ENCODE measurements at regions not wholly inside any gene's neighbourhood (a gene's known extent, or its start where the extent isn't known, plus 50 kb on each side); places are given as distances from the start of the nearest gene placed in this dataset.
A peak's percentile ranks its signal among the peaks of the same experiment; 100 is the strongest.

- TF ChIP-seq ZNF532 (CRISPR knock-in tag; IDR thresholded peaks at IDR 0.05; ENCODE audit: borderline replicate concordance) (no peak), TEAD1 (CRISPR knock-in tag; IDR thresholded peaks at IDR 0.05) (peak; percentile 54; the same call in 1 of the 2 replicates), GTF2I (CRISPR knock-in tag; conservative IDR thresholded peaks at IDR 0.05) (no peak), GRHL2 (CRISPR knock-in tag; IDR thresholded peaks at IDR 0.05; ENCODE audit: insufficient replicate concordance, severe bottlenecking) (no peak), AFF4 (CRISPR knock-in tag; IDR thresholded peaks at IDR 0.05; ENCODE audit: borderline replicate concordance) (no peak), ZNF232 (CRISPR knock-in tag; IDR thresholded peaks at IDR 0.05) (0 out of 2 replicates have a peak, but pooled peaks have one; percentile 49), PRDM15 (CRISPR knock-in tag; IDR thresholded peaks at IDR 0.05) (no peak), ARID4B (CRISPR knock-in tag; IDR thresholded peaks at IDR 0.05; ENCODE audit: borderline replicate concordance) (peak; percentile 74; the same call in 1 of the 2 replicates), ATF1 (CRISPR knock-in tag; IDR thresholded peaks at IDR 0.05) (no peak), FOXP1 (CRISPR knock-in tag; IDR thresholded peaks at IDR 0.05; ENCODE audit: borderline replicate concordance) (no peak), NFATC4 (CRISPR knock-in tag; IDR thresholded peaks at IDR 0.05) (no peak), TCF7 (CRISPR knock-in tag; IDR thresholded peaks at IDR 0.05; ENCODE audit: low read depth) (no peak), STAT6 (CRISPR knock-in tag; conservative IDR thresholded peaks at IDR 0.05; ENCODE audit: low read depth) (no peak), ZNF423 (CRISPR knock-in tag; IDR thresholded peaks at IDR 0.05) (no peak), ZNF138 (CRISPR knock-in tag; conservative IDR thresholded peaks at IDR 0.05) (no peak), AR (CRISPR knock-in tag; IDR thresholded peaks at IDR 0.05) (no peak), GABPB1 (CRISPR knock-in tag; IDR thresholded peaks at IDR 0.05) (no peak)
Observed at GRCh38 chr15:73822998-73823397, 50.4 kb upstream of the TBC1D21 start (continued).

All from WTC11 (cell line).